ENCODE measurements at regions not wholly inside any gene's neighbourhood (a gene's known extent, or its start where the extent isn't known, plus 50 kb on each side); places are given as distances from the start of the nearest gene placed in this dataset.
"Not testable (repeated sequence)": the region's sequence is repeated elsewhere in the genome, so short reads cannot be mapped to it uniquely, and the experiment has no call there.

GRCh38 chr2:84373391-84373790, 85.7 kb downstream of the SUCLG1 start:
- DNase-seq (ENCODE audit: low spot score): no peak

- no peak for DNase-seq (ENCODE audit: low spot score)
Observed at GRCh38 chr2:84362541-84362940, 96.5 kb downstream of the SUCLG1 start.

GRCh38 chr2:84338069-84338468, 121.0 kb downstream of the SUCLG1 start:
- no peak for DNase-seq (ENCODE audit: low spot score)

GRCh38 chr2:84327645-84328249, 131.3 kb downstream of the SUCLG1 start:
- DNase-seq (ENCODE audit: low spot score): no peak

GRCh38 chr2:84326831-84327432, 132.1 kb downstream of the SUCLG1 start:
- DNase-seq (ENCODE audit: low spot score): no peak

- no peak for DNase-seq (ENCODE audit: low spot score)
Observed at GRCh38 chr2:84323890-84324289, 135.2 kb downstream of the SUCLG1 start.

- no peak for DNase-seq (ENCODE audit: low spot score)
Observed at GRCh38 chr2:84320940-84321339, 138.1 kb downstream of the SUCLG1 start.

- DNase-seq (ENCODE audit: low spot score): no peak
Observed at GRCh38 chr2:84319581-84319980, 139.5 kb downstream of the SUCLG1 start.

GRCh38 chr2:84317135-84317534, 141.9 kb downstream of the SUCLG1 start:
- no peak for DNase-seq (ENCODE audit: low spot score)

- peak; percentile 74 for DNase-seq (ENCODE audit: low spot score)
Observed at GRCh38 chr2:84314901-84315330, 144.2 kb downstream of the SUCLG1 start.

- no peak for DNase-seq (ENCODE audit: low spot score)
Observed at GRCh38 chr2:84314250-84314649, 144.8 kb downstream of the SUCLG1 start.

- DNase-seq (ENCODE audit: low spot score): no peak
Observed at GRCh38 chr2:84309281-84309680, 149.8 kb downstream of the SUCLG1 start.

- DNase-seq (ENCODE audit: low spot score): no peak
Observed at GRCh38 chr2:84306361-84306760, 152.7 kb downstream of the SUCLG1 start.

- DNase-seq (ENCODE audit: low spot score): no peak
Observed at GRCh38 chr2:84302513-84303412, 156.3 kb downstream of the SUCLG1 start.

GRCh38 chr2:84301717-84302116, 157.4 kb downstream of the SUCLG1 start:
- no peak for DNase-seq (ENCODE audit: low spot score)

GRCh38 chr2:84300696-84301029, 158.4 kb downstream of the SUCLG1 start:
- DNase-seq (ENCODE audit: low spot score): no peak

GRCh38 chr2:84300001-84300695, 158.9 kb downstream of the SUCLG1 start:
- not testable (repeated sequence) for DNase-seq (ENCODE audit: low spot score)

- DNase-seq (ENCODE audit: low spot score): no peak
Observed at GRCh38 chr2:84299211-84299775, 159.8 kb downstream of the SUCLG1 start.

- DNase-seq (ENCODE audit: low spot score): no peak
Observed at GRCh38 chr2:84297155-84297554, 161.9 kb downstream of the SUCLG1 start.

GRCh38 chr2:84293791-84294380, 165.2 kb downstream of the SUCLG1 start:
- no peak for DNase-seq (ENCODE audit: low spot score)

GRCh38 chr2:84292545-84292944, 166.5 kb downstream of the SUCLG1 start:
- no peak for DNase-seq (ENCODE audit: low spot score)

GRCh38 chr2:84290537-84290936, 168.5 kb downstream of the SUCLG1 start:
- DNase-seq (ENCODE audit: low spot score): no peak

All from ureter (tissue), 1 donor.